Ishikawa (cell line): ENCODE measurements at regions not wholly inside any gene's neighbourhood (a gene's known extent, or its start where the extent isn't known, plus 50 kb on each side); places are given as distances from the start of the nearest gene placed in this dataset.

Experiments used
- CEBPB ChIP-seq: IDR thresholded peaks from 2 replicates; pipeline ENCODE4 v1.6.1; 2012
- TF ChIP-seq, protein P1 (sequence below): IDR thresholded peaks from 2 replicates; pipeline ENCODE4 v1.6.1; 2012; ENCODE audit warnings: low read depth, mild to moderate bottlenecking
- TF ChIP-seq, protein P2 (sequence below): IDR thresholded peaks from 2 replicates; pipeline ENCODE4 v1.6.1; 2012

DNA sequence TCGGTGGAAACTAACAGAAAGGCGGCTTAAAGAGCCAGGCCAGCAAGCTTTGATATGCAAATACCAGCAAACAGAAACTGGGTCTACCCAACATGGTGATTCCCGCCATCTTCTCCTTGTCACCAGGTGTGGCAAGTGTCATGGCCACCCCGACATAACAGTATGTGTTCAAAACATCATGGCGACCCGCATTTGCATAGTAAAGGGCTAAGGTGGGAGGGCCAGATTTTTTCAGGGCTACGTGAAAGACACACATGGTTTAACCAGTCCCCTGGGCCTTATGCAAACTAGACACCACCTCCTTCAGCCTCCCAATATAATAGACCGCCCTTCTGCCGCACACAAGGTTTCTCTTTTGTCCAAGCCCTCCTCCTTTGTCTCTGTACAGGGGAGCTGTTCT, 260.4 kb downstream of the METTL4 start:
- TF ChIP-seq, protein P1, sequence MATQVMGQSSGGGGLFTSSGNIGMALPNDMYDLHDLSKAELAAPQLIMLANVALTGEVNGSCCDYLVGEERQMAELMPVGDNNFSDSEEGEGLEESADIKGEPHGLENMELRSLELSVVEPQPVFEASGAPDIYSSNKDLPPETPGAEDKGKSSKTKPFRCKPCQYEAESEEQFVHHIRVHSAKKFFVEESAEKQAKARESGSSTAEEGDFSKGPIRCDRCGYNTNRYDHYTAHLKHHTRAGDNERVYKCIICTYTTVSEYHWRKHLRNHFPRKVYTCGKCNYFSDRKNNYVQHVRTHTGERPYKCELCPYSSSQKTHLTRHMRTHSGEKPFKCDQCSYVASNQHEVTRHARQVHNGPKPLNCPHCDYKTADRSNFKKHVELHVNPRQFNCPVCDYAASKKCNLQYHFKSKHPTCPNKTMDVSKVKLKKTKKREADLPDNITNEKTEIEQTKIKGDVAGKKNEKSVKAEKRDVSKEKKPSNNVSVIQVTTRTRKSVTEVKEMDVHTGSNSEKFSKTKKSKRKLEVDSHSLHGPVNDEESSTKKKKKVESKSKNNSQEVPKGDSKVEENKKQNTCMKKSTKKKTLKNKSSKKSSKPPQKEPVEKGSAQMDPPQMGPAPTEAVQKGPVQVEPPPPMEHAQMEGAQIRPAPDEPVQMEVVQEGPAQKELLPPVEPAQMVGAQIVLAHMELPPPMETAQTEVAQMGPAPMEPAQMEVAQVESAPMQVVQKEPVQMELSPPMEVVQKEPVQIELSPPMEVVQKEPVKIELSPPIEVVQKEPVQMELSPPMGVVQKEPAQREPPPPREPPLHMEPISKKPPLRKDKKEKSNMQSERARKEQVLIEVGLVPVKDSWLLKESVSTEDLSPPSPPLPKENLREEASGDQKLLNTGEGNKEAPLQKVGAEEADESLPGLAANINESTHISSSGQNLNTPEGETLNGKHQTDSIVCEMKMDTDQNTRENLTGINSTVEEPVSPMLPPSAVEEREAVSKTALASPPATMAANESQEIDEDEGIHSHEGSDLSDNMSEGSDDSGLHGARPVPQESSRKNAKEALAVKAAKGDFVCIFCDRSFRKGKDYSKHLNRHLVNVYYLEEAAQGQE, result no peak
- TF ChIP-seq CEBPB, result no peak
- TF ChIP-seq, protein P2, sequence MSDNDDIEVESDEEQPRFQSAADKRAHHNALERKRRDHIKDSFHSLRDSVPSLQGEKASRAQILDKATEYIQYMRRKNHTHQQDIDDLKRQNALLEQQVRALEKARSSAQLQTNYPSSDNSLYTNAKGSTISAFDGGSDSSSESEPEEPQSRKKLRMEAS, result no peak
